ENCODE measurements at regions not wholly inside any gene's neighbourhood (a gene's known extent, or its start where the extent isn't known, plus 50 kb on each side); places are given as distances from the start of the nearest gene placed in this dataset.
"Not testable (repeated sequence)": the region's sequence is repeated elsewhere in the genome, so short reads cannot be mapped to it uniquely, and the experiment has no call there.

- no peak for FAIRE-seq
Measured at GRCh38 chr9:87382900-87383299, 114.8 kb upstream of the DAPK1 start.

- FAIRE-seq = no peak
Measured at GRCh38 chr9:87383344-87384150, 114.1 kb upstream of the DAPK1 start.

- FAIRE-seq = no peak
Measured at GRCh38 chr9:87386490-87387025, 111.1 kb upstream of the DAPK1 start.

DNA sequence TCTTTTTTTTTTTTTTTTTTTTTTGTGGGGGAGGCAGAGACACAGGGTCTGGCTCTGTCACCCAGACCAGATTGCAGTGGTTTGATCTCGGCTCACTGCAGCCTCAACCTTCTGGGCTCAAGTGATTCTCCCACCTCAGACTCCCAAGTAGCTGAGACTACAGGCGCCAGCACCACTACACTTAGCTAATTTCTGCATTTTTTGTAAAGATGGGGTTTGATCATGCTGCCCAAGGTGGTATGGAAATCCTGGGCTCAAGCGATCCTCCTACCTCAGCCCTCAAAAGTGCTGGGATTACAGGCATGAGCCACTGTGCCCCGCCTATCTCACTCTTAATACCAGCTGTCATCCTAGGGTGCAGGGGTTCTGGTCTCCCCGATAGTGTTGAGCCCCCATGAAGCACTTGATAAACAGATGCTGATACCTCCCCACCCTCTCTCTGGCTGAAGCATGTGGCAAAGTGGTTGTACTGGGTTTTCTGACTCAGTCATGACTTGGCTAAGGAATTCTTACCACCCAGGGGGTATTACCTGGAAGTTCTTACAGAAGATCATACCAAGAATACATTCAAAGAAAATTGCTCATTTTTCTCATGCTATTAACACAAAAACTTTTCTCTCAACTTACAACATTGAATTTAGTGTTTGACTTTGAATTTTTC lies 110.2 kb upstream of the DAPK1 start:
- no peak for FAIRE-seq

DNA sequence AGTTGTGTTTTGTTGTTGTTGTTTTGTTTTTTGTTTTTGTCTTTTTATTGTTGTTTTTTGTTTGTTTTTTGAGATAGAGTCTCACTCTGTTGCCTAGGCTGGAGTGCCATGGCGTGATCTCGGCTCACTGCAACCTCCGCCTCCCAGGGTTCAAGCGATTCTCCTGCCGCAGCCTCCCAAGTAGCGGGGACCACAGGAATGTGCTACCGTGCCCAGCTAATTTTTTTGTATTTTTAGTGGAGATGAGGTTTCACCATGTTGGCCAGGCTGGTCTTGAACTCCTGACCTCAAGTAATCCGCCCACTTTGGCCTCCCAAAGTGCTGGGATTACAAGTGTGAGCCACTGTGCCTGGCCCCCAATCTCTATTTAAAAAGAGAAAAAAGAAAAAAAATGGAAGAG lies 109.0 kb upstream of the DAPK1 start:
- not testable (repeated sequence) for FAIRE-seq

DNA sequence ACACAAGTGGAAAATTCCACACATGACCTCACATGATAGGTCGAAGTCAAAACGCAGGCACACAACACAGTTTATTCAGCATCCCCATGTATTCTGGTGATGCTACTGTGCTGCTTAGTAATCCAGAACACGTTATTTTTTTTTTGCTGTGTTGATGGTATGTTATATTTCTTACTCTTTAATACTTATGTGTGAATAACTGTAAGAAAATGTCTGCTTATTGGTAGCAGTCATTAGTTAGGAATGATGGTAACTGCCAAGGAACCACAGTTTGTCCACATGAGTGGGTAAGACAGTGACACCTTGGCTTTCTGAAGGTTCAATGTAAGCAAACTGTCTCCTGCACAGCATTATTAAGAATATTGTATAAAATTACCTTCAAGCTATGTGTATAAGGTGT lies 107.7 kb upstream of the DAPK1 start:
- no peak for FAIRE-seq

DNA sequence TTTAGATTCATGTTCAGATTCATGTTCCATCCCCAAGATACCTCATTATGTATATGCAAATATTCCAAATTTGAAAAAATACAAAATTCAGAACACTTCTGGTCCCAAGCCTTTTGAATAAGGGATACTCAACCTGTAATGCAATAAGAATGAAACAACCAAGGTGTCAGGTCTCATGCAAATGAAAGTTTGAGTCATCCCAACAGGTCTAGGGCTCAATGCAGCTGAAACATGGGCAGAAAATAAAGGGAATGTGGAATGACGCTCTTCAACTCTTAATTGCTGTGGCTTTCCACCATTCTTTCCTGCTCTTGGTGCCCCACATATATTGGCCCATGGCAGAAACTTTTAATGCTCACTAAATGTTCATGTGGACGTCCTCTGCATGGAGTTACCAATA lies 107.3 kb upstream of the DAPK1 start:
- no peak for FAIRE-seq

- no peak for FAIRE-seq
Measured at GRCh38 chr9:87392086-87392485, 105.6 kb upstream of the DAPK1 start.

- no peak for FAIRE-seq
Measured at GRCh38 chr9:87393706-87394230, 103.9 kb upstream of the DAPK1 start.

DNA sequence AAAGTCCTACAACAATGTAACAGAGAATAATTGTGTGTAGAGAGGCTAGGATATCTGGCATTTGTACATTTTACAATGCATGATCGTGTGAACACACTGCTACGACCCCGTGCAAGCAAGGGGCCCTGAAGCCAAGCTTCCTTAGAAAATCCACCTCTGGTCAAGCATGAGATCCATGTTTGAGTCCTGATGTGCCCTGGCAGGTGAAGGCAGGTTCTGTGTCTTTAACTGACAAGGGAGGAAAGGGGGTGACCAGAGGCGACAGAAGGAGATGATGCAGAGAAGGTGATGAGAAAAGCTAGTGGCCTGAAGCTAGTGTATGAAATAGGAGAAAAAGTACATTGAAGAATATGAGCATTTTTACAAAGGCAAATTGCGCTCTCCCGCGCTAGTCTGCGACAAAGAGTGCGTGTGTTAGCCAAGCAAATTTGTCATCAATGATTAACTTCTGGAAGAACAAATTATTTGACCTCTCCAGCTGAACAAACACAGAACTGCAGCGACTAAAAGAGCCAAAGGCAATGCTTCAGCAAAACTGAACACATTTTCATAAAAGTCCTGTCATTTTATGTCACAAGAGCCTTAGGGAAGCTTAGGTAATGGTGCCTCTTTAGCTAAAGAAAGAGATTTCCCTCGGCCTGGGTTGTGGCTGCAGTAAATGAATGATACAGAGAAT lies 101.7 kb upstream of the DAPK1 start:
- no peak for FAIRE-seq

GRCh38 chr9:87401681-87402080 lies 96.0 kb upstream of the DAPK1 start:
- FAIRE-seq = no peak

DNA sequence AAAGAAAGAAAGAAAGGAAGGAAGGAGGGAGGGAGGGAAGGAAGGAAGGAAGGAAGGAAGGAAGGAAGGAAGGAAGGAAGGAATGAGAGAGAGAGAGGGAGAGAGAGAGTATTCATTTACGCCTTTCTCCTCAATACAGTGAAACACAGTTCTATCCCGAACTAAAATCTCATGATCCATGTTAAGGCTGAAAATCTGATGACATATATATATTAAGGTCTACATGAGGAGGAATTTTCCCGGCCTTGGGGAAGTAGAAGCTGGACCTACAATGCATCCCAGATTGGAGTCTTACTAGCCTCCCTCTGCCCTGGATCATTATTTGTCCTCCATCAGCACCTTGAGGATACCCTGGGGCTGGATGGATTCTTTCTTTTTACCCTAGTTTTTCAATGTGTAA lies 95.1 kb upstream of the DAPK1 start:
- no peak for FAIRE-seq

DNA sequence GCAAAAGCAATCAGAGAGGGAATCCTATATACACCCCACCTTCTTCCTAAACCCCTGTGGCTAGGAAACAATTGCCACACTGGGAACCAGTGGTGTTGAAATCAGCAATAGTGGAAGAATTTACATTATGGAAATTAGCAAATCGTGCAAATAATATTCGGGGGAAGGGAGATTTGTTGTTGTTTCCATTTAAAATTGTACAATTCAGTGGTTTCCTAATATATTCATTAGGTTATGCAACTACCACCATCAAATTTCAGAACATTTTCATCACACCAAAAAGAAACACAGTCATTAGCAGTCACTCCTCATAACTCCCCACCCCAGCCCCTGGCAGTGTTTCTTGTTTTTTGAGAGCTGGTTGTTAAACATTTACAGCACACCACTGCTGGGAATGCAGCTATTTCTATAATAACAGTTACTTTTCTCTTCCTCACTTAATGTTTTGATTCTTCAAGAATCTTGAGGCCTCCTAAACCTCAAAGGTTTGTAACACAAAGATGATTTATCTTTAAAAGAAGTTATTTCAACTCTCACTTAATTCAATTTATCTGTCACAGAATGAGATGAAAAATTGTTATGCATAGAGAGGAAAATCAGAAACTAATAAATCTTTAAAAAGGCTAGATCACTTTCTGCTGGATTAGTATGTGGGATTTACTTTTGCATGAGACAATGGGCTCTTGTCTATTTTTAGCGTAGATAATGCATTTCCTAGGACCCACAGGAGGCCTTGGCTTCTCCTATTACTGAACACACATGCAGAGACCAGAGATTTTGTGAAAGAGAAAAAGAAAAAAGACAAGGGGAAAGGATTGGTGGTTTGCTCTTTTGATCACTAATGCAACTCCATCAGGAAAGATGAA lies 91.8 kb upstream of the DAPK1 start:
- no peak for FAIRE-seq

GRCh38 chr9:87406543-87407166 lies 91.0 kb upstream of the DAPK1 start:
- FAIRE-seq = no peak

DNA sequence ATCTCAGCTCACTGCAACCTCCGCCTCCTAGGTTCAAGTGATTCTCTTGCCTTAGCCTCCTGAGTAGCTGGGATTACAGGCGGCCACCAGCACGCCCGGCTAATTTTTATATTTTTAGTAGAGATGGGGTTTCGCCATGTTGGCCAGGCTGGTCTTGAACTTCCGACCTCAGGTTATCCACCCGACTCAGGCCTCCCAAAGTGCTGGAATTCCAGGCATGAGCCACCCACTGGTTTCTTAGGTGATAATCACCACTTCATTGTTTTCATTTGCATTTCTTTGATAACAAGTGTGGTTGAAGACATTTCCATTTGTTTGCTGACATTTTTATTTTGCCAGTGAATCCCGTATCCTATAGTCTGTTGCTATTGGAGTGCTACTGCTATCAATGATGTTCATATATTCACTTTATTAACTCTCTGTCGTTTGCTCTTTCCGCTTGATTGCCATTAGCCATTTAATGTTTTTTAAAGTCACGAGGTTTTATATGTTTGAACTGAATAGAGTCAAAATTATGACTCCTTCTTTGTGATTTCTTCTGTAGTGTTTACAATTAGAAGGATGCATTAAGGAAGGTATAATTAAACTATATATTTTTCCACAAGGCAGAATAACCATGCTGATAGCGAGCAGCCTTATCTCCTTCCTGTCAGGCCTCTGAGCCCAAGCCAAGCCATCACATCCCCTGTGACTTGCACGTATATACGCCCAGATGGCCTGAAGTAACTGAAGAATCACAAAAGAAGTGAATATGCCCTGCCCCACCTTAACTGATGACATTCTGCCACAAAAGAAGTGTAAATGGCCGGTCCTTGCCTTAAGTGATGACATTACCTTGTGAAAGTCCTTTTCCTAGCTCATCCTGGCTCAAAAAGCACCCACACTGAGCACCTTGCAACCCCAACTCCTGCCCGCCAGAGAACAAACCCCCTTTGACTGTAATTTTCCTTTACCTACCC lies 87.3 kb upstream of the DAPK1 start:
- FAIRE-seq = not testable (repeated sequence)

- FAIRE-seq = no peak
Measured at GRCh38 chr9:87420884-87421283, 76.8 kb upstream of the DAPK1 start.

DNA sequence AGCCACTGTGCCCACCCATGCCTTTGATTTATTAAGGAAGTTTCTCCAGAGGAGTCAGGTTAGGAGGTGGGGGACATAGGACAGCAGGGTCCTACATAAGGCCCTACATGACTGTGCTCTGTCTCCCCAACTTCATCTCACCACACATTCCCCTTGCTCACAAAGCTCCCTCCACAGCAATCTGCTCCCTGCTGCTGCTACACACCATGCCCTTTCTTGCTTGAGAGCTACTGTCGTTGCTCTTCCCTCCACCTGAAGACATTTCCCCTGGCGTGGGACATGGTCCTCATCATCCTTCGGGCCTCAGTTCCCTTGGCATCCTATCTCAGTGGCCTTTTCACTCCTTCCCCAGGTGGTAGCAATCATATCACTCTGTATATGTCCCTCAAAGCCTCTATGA lies 75.9 kb upstream of the DAPK1 start:
- no peak for FAIRE-seq

- no peak for FAIRE-seq
Measured at GRCh38 chr9:87422999-87423398, 74.7 kb upstream of the DAPK1 start.

- FAIRE-seq = not testable (repeated sequence)
Measured at GRCh38 chr9:87423885-87424284, 73.8 kb upstream of the DAPK1 start.

DNA sequence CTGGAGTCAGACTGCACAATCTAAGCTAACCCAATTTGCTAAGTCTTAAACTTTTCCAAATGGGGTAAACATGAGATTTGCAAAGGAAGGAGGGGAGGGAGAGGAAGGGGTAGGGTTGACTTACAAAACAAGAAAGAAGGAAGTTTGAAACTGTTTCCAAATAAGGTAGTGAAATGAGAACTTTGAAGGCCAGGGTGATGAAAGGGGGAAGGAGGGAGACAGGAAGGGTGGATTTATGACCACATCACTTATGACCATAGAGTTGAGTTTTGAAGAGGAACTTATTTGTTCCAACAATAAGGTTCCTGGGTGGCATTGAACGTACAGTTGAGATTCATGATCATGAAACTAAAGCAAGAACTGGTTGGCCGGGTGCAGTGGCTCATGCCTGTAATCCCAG lies 72.5 kb upstream of the DAPK1 start:
- FAIRE-seq = no peak
